ENCODE measurements at regions not wholly inside any gene's neighbourhood (a gene's known extent, or its start where the extent isn't known, plus 50 kb on each side); places are given as distances from the start of the nearest gene placed in this dataset.
"Not testable (repeated sequence)": the region's sequence is repeated elsewhere in the genome, so short reads cannot be mapped to it uniquely, and the experiment has no call there.

GRCh38 chr20:58053391-58054055 lies 174.9 kb downstream of the ANKRD60 start:
- Histone ChIP-seq H3K4me3 (no peak overlapping the region), H3K27ac (no peak overlapping the region)

- H3K27ac ChIP-seq: no peak overlapping the region
- no peak overlapping the region for H3K4me3 ChIP-seq
These were observed 177.1 kb downstream of the ANKRD60 start for GRCh38 chr20:58051367-58051766.

- Histone ChIP-seq H3K4me3 (no peak overlapping the region), H3K27ac (peak overlapping the region in 6 of 21 experiments; percentile 9 to 78 (median 40))
These were observed 180.3 kb downstream of the ANKRD60 start for GRCh38 chr20:58048096-58048702.

- peak overlapping the region in 4 of 21 experiments; percentile 0 to 53 (median 29) for H3K27ac ChIP-seq
- no peak overlapping the region for H3K4me3 ChIP-seq
These were observed 182.1 kb downstream of the ANKRD60 start for GRCh38 chr20:58046311-58046710.

- Histone ChIP-seq H3K4me3 (no peak overlapping the region), H3K27ac (peak overlapping the region in 3 of 21 experiments; percentile 0 to 31 (median 29))
These were observed 182.9 kb downstream of the ANKRD60 start for GRCh38 chr20:58045579-58045978.

GRCh38 chr20:58044931-58045555 lies 183.4 kb downstream of the ANKRD60 start:
- no peak overlapping the region for H3K4me3 ChIP-seq
- H3K27ac ChIP-seq: peak overlapping the region in 4 of 21 experiments; percentile 0 to 36 (median 30)

GRCh38 chr20:58044286-58044685 lies 184.2 kb downstream of the ANKRD60 start:
- Histone ChIP-seq H3K27ac (peak overlapping the region in 2 of 21 experiments; percentile 39 to 60), H3K4me3 (no peak overlapping the region)

GRCh38 chr20:58043236-58044140 lies 185.0 kb downstream of the ANKRD60 start:
- Histone ChIP-seq H3K4me3 (no peak overlapping the region), H3K27ac (peak overlapping the region in 17 of 21 experiments; percentile 6 to 78 (median 60))

- Histone ChIP-seq H3K27ac (peak overlapping the region in 12 of 21 experiments; percentile 6 to 78 (median 61)), H3K4me3 (no peak overlapping the region)
These were observed 185.9 kb downstream of the ANKRD60 start for GRCh38 chr20:58042591-58042990.

- no peak overlapping the region for H3K27ac ChIP-seq
- H3K4me3 ChIP-seq: no peak overlapping the region
These were observed 187.8 kb downstream of the ANKRD60 start for GRCh38 chr20:58040447-58041290.

- H3K4me3 ChIP-seq: no peak overlapping the region
- peak overlapping the region in 1 of 21 experiments; percentile 51 for H3K27ac ChIP-seq
These were observed 189.0 kb downstream of the ANKRD60 start for GRCh38 chr20:58039274-58040092.

GRCh38 chr20:58038123-58038654 lies 190.3 kb downstream of the ANKRD60 start:
- no peak overlapping the region for H3K27ac ChIP-seq
- H3K4me3 ChIP-seq: no peak overlapping the region

GRCh38 chr20:58037631-58038030 lies 190.8 kb downstream of the ANKRD60 start:
- H3K27ac ChIP-seq: no peak overlapping the region

GRCh38 chr20:58033026-58033536 lies 195.4 kb downstream of the ANKRD60 start:
- no peak overlapping the region for H3K27ac ChIP-seq
- H3K4me3 ChIP-seq: no peak overlapping the region

More at GRCh38 chr20:58037631-58038030, 190.8 kb downstream of the ANKRD60 start:
- no peak overlapping the region for H3K4me3 ChIP-seq

GRCh38 chr20:58032599-58032998 lies 195.9 kb downstream of the ANKRD60 start:
- H3K27ac ChIP-seq: no peak overlapping the region
- no peak overlapping the region for H3K4me3 ChIP-seq

- not testable (repeated sequence) for H3K4me3 ChIP-seq, H3K27ac ChIP-seq
These were observed 197.1 kb downstream of the ANKRD60 start for GRCh38 chr20:58031350-58031749.

GRCh38 chr20:58028123-58028522 lies 200.3 kb downstream of the ANKRD60 start:
- Histone ChIP-seq H3K4me3 (no peak overlapping the region), H3K27ac (no peak overlapping the region)

- no peak overlapping the region for H3K27ac ChIP-seq
- no peak overlapping the region for H3K4me3 ChIP-seq
These were observed 202.1 kb downstream of the ANKRD60 start for GRCh38 chr20:58026361-58026760.
